ENCODE measurements at regions not wholly inside any gene's neighbourhood (a gene's known extent, or its start where the extent isn't known, plus 50 kb on each side); places are given as distances from the start of the nearest gene placed in this dataset.

DNA sequence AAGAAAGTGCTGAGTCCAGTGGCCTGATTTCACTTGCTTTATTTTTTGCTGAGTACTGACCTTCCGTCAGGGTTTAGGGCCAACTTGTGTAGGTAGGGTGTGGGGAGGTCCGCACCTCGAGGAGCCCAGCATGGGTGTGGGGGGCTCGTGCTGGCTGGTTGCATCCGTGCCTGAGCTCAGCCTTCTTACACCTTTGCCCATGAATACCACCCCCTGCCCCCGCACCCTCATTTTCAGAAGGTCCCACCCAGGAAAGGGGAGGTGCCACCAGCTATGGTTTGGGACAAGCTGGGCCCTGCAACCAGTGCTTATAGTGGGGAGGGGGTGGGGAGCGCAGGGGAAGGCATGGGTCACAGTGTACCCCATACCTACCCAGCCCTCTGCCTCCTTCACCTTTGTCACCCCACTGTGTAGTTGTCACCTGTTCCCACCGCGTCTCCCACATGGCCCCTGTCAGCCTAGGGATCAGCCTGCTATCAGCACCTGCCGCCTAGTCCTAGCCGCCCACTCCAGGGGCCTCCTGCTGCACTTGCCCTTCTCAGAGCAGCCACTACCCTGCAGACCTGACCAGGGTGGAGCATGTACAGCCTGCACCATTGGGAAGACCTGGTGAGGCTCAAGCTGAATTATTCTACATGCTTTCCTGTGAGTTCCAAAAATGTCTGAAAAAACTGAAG lies 146.2 kb upstream of the RET start:
- Histone ChIP-seq H3K27ac (ENCODE audit: low read length) (no peak overlapping the region), H3K4me3 (ENCODE audit: low read depth in 2 of 2, low read length in 2 of 2) (no peak overlapping the region), H3K4me1 (ENCODE audit: control insufficient read depth, insufficient read depth, low read length) (no peaks in the 10 kb centered on the region), H3K27me3 (ENCODE audit: control insufficient read depth, insufficient read depth, low read length) (peaks cover 3% of the 10 kb centered on the region; the same call in 1 of the 2 replicates), H3K9me3 (ENCODE audit: control insufficient read depth, insufficient read depth, low read depth, low read length) (no peaks in the 10 kb centered on the region), H3K36me3 (ENCODE audit: control insufficient read depth, insufficient read depth, low read length) (no peaks in the 10 kb centered on the region)
- TF ChIP-seq SIN3A (IDR thresholded peaks at IDR 0.05; ENCODE audit: borderline replicate concordance, insufficient read depth, low read depth, low read length) (no peak), TCF7L2 (IDR thresholded peaks at IDR 0.05; ENCODE audit: low read depth, low read length) (no peak), POLR2AphosphoS5 (IDR thresholded peaks at IDR 0.05; ENCODE audit: low read depth, low read length) (no peak)
- TF ChIP-seq, protein P1, sequence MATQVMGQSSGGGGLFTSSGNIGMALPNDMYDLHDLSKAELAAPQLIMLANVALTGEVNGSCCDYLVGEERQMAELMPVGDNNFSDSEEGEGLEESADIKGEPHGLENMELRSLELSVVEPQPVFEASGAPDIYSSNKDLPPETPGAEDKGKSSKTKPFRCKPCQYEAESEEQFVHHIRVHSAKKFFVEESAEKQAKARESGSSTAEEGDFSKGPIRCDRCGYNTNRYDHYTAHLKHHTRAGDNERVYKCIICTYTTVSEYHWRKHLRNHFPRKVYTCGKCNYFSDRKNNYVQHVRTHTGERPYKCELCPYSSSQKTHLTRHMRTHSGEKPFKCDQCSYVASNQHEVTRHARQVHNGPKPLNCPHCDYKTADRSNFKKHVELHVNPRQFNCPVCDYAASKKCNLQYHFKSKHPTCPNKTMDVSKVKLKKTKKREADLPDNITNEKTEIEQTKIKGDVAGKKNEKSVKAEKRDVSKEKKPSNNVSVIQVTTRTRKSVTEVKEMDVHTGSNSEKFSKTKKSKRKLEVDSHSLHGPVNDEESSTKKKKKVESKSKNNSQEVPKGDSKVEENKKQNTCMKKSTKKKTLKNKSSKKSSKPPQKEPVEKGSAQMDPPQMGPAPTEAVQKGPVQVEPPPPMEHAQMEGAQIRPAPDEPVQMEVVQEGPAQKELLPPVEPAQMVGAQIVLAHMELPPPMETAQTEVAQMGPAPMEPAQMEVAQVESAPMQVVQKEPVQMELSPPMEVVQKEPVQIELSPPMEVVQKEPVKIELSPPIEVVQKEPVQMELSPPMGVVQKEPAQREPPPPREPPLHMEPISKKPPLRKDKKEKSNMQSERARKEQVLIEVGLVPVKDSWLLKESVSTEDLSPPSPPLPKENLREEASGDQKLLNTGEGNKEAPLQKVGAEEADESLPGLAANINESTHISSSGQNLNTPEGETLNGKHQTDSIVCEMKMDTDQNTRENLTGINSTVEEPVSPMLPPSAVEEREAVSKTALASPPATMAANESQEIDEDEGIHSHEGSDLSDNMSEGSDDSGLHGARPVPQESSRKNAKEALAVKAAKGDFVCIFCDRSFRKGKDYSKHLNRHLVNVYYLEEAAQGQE (IDR thresholded peaks at IDR 0.05; ENCODE audit: insufficient read depth in 1 of 2, low read depth in 2 of 2, low read length in 1 of 2) = no peak
- ChIA-PET CTCF (no interaction called here), POLR2A (no interaction called here)
- intact Hi-C loops (cut with micrococcal nuclease; ENCODE audit: unreplicated experiment) = no loop called here
- in situ Hi-C loops (cut with HindIII; ENCODE audit: low pct_unique_long_range_greater_than_20kb, low sequenced_read_pairs) = no loop called here
- no TSS peak for BruUV-seq (replicated peaks)
- no peak for DNase-seq (ENCODE audit: low read depth, low spot score)
- ATAC-seq = no peak

DNA sequence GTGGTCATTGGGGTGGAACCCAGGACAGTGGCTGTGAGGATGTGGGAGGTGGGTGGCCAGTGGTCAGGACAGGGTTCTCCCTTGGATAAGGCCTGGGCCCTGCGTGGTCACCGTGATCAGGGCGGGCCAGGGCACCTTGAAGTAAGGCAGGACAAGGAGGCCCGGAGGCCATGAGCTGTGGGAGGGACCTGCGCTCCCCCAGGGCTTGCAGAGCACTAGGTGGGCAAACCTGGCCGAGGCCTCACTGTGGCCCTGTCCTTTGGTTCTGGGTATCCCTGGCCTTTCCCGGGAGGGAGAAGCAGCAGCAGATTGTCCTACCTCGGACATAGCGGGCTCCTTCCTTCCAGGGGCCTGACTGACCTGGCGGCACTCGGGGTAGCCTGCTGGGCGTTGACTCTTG lies 144.8 kb upstream of the RET start:
- in situ Hi-C loops (cut with HindIII; ENCODE audit: low pct_unique_long_range_greater_than_20kb, low sequenced_read_pairs) (no loop called here), intact Hi-C loops (cut with micrococcal nuclease; ENCODE audit: unreplicated experiment) (no loop called here)
- ChIA-PET POLR2A (no interaction called here), CTCF (no interaction called here)
- no peak for TF ChIP-seq SIN3A (IDR thresholded peaks at IDR 0.05; ENCODE audit: borderline replicate concordance, insufficient read depth, low read depth, low read length)
- TF ChIP-seq, protein P1 (IDR thresholded peaks at IDR 0.05; ENCODE audit: insufficient read depth in 1 of 2, low read depth in 2 of 2, low read length in 1 of 2) = no peak
- TF ChIP-seq POLR2AphosphoS5 (IDR thresholded peaks at IDR 0.05; ENCODE audit: low read depth, low read length) = no peak
- TF ChIP-seq, protein P2, sequence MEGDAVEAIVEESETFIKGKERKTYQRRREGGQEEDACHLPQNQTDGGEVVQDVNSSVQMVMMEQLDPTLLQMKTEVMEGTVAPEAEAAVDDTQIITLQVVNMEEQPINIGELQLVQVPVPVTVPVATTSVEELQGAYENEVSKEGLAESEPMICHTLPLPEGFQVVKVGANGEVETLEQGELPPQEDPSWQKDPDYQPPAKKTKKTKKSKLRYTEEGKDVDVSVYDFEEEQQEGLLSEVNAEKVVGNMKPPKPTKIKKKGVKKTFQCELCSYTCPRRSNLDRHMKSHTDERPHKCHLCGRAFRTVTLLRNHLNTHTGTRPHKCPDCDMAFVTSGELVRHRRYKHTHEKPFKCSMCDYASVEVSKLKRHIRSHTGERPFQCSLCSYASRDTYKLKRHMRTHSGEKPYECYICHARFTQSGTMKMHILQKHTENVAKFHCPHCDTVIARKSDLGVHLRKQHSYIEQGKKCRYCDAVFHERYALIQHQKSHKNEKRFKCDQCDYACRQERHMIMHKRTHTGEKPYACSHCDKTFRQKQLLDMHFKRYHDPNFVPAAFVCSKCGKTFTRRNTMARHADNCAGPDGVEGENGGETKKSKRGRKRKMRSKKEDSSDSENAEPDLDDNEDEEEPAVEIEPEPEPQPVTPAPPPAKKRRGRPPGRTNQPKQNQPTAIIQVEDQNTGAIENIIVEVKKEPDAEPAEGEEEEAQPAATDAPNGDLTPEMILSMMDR (IDR thresholded peaks at IDR 0.05) = no peak
- TF ChIP-seq TCF7L2 (IDR thresholded peaks at IDR 0.05; ENCODE audit: low read depth, low read length) = no peak
- Histone ChIP-seq H3K27ac (ENCODE audit: low read length) (no peak overlapping the region), H3K4me3 (ENCODE audit: low read depth in 2 of 2, low read length in 2 of 2) (no peak overlapping the region), H3K4me1 (ENCODE audit: control insufficient read depth, insufficient read depth, low read length) (no peaks in the 10 kb centered on the region), H3K36me3 (ENCODE audit: control insufficient read depth, insufficient read depth, low read length) (no peaks in the 10 kb centered on the region), H3K27me3 (ENCODE audit: control insufficient read depth, insufficient read depth, low read length) (peaks cover 3% of the 10 kb centered on the region; the same call in 1 of the 2 replicates), H3K9me3 (ENCODE audit: control insufficient read depth, insufficient read depth, low read depth, low read length) (no peaks in the 10 kb centered on the region)
- no peak for DNase-seq (ENCODE audit: low read depth, low spot score)
- no TSS peak for BruUV-seq (replicated peaks)
- no peak for ATAC-seq
